ENCODE measurements at regions not wholly inside any gene's neighbourhood (a gene's known extent, or its start where the extent isn't known, plus 50 kb on each side); places are given as distances from the start of the nearest gene placed in this dataset.

DNA sequence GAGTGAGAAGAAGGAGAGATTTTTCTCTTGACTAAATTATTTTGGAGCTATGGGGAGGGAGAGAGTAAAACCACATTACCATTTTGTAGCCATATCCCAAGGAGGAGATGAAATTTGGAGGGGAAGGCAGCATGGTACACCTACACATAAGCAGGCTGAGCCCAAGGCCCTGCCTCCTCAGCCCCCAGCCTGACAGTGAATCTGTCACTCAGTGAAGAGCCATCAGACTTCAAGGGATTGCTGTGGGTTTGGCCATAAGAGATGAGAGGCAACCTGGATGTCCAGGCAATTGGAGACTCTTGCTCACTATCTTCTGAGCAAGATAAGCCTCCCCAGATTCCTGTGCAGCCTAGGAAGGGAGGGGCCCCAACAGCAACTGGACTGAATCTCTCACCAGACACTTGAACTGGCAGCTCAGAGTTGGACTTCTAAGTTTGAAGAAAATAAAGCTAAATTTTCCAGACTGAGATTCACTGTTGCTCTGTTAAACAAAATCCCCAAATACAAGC lies 216.6 kb downstream of the SEMA6A start:
- H3K4me3 ChIP-seq (replicated peaks; ENCODE audit: insufficient read depth, low read length) = no peak overlapping the region
- H3K27ac ChIP-seq (replicated peaks) = no peak overlapping the region
- no peak for DNase-seq (ENCODE audit: low read depth in 1 of 2, low spot score in 1 of 2)
- H3K27me3 ChIP-seq (ENCODE audit: insufficient read depth, poor library complexity, severe bottlenecking) = no peaks in the 10 kb centered on the region
- TF ChIP-seq, protein P1, sequence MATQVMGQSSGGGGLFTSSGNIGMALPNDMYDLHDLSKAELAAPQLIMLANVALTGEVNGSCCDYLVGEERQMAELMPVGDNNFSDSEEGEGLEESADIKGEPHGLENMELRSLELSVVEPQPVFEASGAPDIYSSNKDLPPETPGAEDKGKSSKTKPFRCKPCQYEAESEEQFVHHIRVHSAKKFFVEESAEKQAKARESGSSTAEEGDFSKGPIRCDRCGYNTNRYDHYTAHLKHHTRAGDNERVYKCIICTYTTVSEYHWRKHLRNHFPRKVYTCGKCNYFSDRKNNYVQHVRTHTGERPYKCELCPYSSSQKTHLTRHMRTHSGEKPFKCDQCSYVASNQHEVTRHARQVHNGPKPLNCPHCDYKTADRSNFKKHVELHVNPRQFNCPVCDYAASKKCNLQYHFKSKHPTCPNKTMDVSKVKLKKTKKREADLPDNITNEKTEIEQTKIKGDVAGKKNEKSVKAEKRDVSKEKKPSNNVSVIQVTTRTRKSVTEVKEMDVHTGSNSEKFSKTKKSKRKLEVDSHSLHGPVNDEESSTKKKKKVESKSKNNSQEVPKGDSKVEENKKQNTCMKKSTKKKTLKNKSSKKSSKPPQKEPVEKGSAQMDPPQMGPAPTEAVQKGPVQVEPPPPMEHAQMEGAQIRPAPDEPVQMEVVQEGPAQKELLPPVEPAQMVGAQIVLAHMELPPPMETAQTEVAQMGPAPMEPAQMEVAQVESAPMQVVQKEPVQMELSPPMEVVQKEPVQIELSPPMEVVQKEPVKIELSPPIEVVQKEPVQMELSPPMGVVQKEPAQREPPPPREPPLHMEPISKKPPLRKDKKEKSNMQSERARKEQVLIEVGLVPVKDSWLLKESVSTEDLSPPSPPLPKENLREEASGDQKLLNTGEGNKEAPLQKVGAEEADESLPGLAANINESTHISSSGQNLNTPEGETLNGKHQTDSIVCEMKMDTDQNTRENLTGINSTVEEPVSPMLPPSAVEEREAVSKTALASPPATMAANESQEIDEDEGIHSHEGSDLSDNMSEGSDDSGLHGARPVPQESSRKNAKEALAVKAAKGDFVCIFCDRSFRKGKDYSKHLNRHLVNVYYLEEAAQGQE (IDR thresholded peaks at IDR 0.05; ENCODE audit: insufficient replicate concordance, low read depth) = no peak
- TF ChIP-seq, protein P2, sequence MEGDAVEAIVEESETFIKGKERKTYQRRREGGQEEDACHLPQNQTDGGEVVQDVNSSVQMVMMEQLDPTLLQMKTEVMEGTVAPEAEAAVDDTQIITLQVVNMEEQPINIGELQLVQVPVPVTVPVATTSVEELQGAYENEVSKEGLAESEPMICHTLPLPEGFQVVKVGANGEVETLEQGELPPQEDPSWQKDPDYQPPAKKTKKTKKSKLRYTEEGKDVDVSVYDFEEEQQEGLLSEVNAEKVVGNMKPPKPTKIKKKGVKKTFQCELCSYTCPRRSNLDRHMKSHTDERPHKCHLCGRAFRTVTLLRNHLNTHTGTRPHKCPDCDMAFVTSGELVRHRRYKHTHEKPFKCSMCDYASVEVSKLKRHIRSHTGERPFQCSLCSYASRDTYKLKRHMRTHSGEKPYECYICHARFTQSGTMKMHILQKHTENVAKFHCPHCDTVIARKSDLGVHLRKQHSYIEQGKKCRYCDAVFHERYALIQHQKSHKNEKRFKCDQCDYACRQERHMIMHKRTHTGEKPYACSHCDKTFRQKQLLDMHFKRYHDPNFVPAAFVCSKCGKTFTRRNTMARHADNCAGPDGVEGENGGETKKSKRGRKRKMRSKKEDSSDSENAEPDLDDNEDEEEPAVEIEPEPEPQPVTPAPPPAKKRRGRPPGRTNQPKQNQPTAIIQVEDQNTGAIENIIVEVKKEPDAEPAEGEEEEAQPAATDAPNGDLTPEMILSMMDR (IDR thresholded peaks at IDR 0.05; ENCODE audit: insufficient read depth, low read length) = no peak
- TF ChIP-seq POLR2AphosphoS5 (IDR thresholded peaks at IDR 0.05; ENCODE audit: low read depth) (no peak), SPI1 (IDR thresholded peaks at IDR 0.05; ENCODE audit: borderline replicate concordance, low read depth) (no peak)

DNA sequence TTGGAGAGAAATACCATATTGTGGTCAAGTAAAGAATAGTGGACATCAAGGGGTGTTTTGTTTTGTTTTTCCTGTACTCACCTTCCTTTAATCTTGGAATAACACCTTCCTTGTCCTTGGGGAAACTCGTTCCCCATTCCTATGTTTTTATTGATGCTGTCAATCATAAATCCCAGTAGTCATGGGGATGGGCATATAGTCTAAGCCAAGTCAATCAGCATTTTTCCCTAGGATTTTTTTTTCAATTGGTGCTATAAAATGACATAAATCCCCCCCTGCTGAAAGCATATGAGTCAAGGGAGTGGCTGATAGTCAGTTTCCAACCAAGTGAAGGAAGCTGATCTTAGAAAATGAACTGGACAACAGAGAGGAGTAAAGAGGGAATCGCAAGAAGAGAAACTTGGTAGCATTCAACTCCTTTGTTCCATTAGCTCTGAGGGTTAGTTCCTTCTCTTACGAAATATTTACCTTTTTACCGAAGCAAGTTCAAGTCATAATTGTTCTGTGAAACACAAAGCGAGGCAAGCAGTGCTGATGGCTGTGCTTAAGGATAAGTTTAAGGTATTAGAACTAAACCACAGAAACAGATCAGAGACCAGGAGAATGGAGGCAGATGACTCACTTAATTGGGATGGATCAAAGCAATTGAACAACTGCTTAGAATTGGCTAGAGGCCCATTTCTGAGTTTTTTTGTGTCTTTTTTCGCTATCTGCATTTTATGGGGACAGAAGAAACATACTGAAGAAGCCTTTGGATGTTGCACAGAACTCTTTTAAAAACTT lies 218.6 kb downstream of the SEMA6A start:
- DNase-seq (ENCODE audit: low read depth in 1 of 2, low spot score in 1 of 2) = no peak
- Histone ChIP-seq H3K4me3 (replicated peaks; ENCODE audit: insufficient read depth, low read length) (no peak overlapping the region), H3K27me3 (ENCODE audit: insufficient read depth, poor library complexity, severe bottlenecking) (no peaks in the 10 kb centered on the region), H3K27ac (replicated peaks) (no peak overlapping the region)
- TF ChIP-seq GABPA (IDR thresholded peaks at IDR 0.05; ENCODE audit: low read depth) = no peak
- TF ChIP-seq, protein P1 (IDR thresholded peaks at IDR 0.05; ENCODE audit: insufficient replicate concordance, low read depth) = no peak
- TF ChIP-seq SPI1 (IDR thresholded peaks at IDR 0.05; ENCODE audit: borderline replicate concordance, low read depth) = no peak
- no peak for TF ChIP-seq POLR2AphosphoS5 (IDR thresholded peaks at IDR 0.05; ENCODE audit: low read depth)
- TF ChIP-seq, protein P2 (IDR thresholded peaks at IDR 0.05; ENCODE audit: insufficient read depth, low read length) = no peak

DNA sequence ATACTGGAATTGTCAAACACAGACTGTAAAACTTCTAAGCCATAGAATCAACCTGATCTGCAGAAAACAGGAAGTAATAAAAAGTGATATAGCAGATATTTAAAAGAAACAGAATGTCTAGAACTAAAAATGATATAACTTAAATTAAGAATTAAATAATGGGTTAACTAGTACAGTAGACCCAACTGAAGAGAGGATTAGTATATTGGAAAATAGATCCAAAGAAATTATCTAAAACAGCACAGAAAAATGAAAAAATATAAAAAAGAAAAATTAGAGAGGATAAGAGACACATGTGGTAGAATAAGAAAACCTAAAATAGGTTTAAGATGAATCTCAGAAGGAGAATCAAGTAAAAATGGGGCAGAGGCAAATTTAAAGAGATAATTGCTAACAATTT lies 219.9 kb downstream of the SEMA6A start:
- TF ChIP-seq, protein P2 (IDR thresholded peaks at IDR 0.05; ENCODE audit: insufficient read depth, low read length) = no peak
- no peak for TF ChIP-seq POLR2AphosphoS5 (IDR thresholded peaks at IDR 0.05; ENCODE audit: low read depth)
- TF ChIP-seq SPI1 (IDR thresholded peaks at IDR 0.05; ENCODE audit: borderline replicate concordance, low read depth) = no peak
- TF ChIP-seq, protein P1 (IDR thresholded peaks at IDR 0.05; ENCODE audit: insufficient replicate concordance, low read depth) = no peak
- TF ChIP-seq GABPA (IDR thresholded peaks at IDR 0.05; ENCODE audit: low read depth) = no peak
- Histone ChIP-seq H3K4me3 (replicated peaks; ENCODE audit: insufficient read depth, low read length) (no peak overlapping the region), H3K27ac (replicated peaks) (no peak overlapping the region), H3K27me3 (ENCODE audit: insufficient read depth, poor library complexity, severe bottlenecking) (no peaks in the 10 kb centered on the region)
- DNase-seq (ENCODE audit: low read depth in 1 of 2, low spot score in 1 of 2) = no peak

All from HL-60 (cell line).